ENCODE measurements at regions not wholly inside any gene's neighbourhood (a gene's known extent, or its start where the extent isn't known, plus 50 kb on each side); places are given as distances from the start of the nearest gene placed in this dataset.

GRCh38 chr7:9835199-9835598 lies 1138.5 kb upstream of the PHF14 start:
- Histone ChIP-seq H2AFZ (replicated peaks; ENCODE audit: low read length, poor library complexity) (no peak overlapping the region), H3K23ac (ENCODE audit: low read depth, low read length) (no peak overlapping the region), H3K18ac (ENCODE audit: low read depth, low read length) (no peak overlapping the region), H2BK20ac (ENCODE audit: low read depth, low read length) (no peak overlapping the region), H2AK9ac (replicated peaks; ENCODE audit: low read depth, low read length, poor library complexity) (no peak overlapping the region), H3K27me3 (ENCODE audit: control insufficient read depth, insufficient read depth, low read length) (no peaks in the 10 kb centered on the region), H2AK5ac (ENCODE audit: low read depth, low read length) (no peak overlapping the region), H3K9me3 (ENCODE audit: control insufficient read depth, insufficient read depth, low read length) (peaks cover 2% of the 10 kb centered on the region; the same call in 1 of the 2 replicates), H2BK120ac (ENCODE audit: low read depth, low read length) (no peak overlapping the region), H3K14ac (replicated peaks; ENCODE audit: low read depth, low read length) (no peak overlapping the region), H3K79me1 (ENCODE audit: low read depth in 1 of 2, low read length in 2 of 2) (no peaks in the 10 kb centered on the region), H3K9ac (ENCODE audit: low read depth, low read length) (no peak overlapping the region), H4K20me1 (ENCODE audit: insufficient read depth, low read length) (no peaks in the 10 kb centered on the region), H3K4ac (ENCODE audit: low read depth, low read length) (no peak overlapping the region), H4K8ac (ENCODE audit: low read depth in 2 of 2, low read length in 2 of 2) (no peak overlapping the region), H3K4me2 (ENCODE audit: low read depth, low read length) (no peak overlapping the region), H3K56ac (ENCODE audit: extremely low read depth, insufficient read depth, low read length) (no peak overlapping the region), H3K9me1 (ENCODE audit: insufficient read depth, low read length) (no peaks in the 10 kb centered on the region), H2BK5ac (ENCODE audit: low read depth, low read length, poor library complexity, severe bottlenecking) (no peak overlapping the region), H3K4me3 (ENCODE audit: insufficient read depth, low read depth, low read length) (no peak overlapping the region), H2BK15ac (ENCODE audit: low read depth, low read length) (no peak overlapping the region), H4K91ac (ENCODE audit: insufficient read depth, low read depth, low read length) (no peak overlapping the region), H3K27ac (ENCODE audit: insufficient read depth, low read length) (no peak overlapping the region), H3K36me3 (ENCODE audit: control insufficient read depth, insufficient read depth, low read length) (no peaks in the 10 kb centered on the region), H3K4me1 (ENCODE audit: control insufficient read depth, insufficient read depth, low read length) (no peaks in the 10 kb centered on the region), H4K5ac (ENCODE audit: low read depth, low read length) (no peak overlapping the region)
- intact Hi-C loops (cut with micrococcal nuclease): no loop called here
- no TSS peak for BruUV-seq (replicated peaks)
- in situ Hi-C loops (cut with MboI; ENCODE audit: low sequenced_read_pairs): no loop called here
- WGBS, 2 experiments (ENCODE audit: extremely low coverage in 2 of 2, insufficient read length in 1 of 2): no CpG with 5 or more reads among the region's 3 CpGs
- POLR2A ChIA-PET (ENCODE audit: unreplicated experiment): no interaction called here
- CTCF ChIA-PET: no interaction called here
- ATAC-seq (ENCODE audit: low read depth) (no peak), DNase-seq (no peak)
- TF ChIP-seq CEBPB (IDR thresholded peaks at IDR 0.05; ENCODE audit: low read depth, low read length) (no peak), MXI1 (IDR thresholded peaks at IDR 0.05; ENCODE audit: borderline replicate concordance, low read depth, low read length) (no peak), NFE2L2 (IDR thresholded peaks at IDR 0.05; ENCODE audit: low read depth, low read length) (no peak)
- dilution Hi-C loops (cut with HindIII; ENCODE audit: low sequenced_read_pairs, unreplicated experiment): no loop called here

Measured in IMR-90 (cell line).